ENCODE measurements at regions not wholly inside any gene's neighbourhood (a gene's known extent, or its start where the extent isn't known, plus 50 kb on each side); places are given as distances from the start of the nearest gene placed in this dataset.
"Not testable (repeated sequence)": the region's sequence is repeated elsewhere in the genome, so short reads cannot be mapped to it uniquely, and the experiment has no call there.

DNA sequence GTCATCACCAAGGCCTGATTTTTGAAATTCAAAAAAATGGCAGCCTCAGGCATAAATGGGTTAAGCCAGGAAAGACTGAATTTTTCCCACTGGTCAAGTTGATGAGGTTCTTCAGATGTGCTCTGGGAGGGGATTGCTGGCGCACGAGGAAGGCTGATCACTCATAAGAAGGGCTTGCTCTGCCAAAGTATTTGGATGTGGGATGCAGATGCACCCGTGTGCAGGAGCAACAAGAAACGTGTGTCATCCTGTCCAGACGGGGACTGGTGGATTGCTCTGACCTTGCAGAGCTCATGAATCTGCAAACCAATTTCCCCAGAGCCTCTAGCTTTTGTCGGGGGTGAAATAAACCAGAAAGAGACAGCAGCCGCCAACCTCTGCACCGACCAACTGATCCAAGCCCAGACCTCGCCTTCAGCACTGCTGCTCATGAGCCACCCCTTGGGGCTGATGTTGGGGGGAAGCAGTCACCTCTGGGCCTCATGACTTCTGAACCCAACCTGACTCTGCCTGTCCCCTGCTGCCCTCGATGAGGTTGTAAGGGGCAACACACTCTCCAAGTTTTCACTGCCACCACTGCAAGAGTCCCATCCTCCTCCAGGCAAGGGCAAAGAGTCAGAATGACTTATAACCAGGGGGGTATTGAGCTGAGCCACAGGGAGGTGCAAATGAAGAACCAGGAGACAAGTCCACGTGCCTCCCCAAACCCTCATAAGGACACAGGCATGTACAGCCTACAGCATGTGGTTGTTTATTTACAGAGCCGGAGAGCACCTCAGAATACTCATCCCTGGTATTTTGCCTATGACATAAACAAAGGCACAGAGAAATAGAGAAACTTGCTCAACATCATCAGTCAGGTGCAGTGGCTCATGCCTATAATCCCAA, 452.0 kb downstream of the SOX9 start:
- H3K4me1 Mint-ChIP-seq = no peaks in the 10 kb centered on the region
- peaks cover 12 to 32% (median 12%) of the 10 kb centered on the region in 3 donors for H3K27me3 Mint-ChIP-seq (ENCODE audit: low read depth in 3 of 3)
- H3K9me3 Mint-ChIP-seq = peaks cover 0 to 1% (median 0%) of the 10 kb centered on the region in 7 donors
- no peak overlapping the region for H3K27ac Mint-ChIP-seq
- Histone ChIP-seq H3K9ac (ENCODE audit: insufficient read depth, low read length, poor library complexity, severe bottlenecking) (no peak overlapping the region), H4K20me1 (ENCODE audit: insufficient read depth, low read length) (no peaks in the 10 kb centered on the region), H3K9me3 (replicated peaks in 1 of 2; ENCODE audit: control insufficient read depth in 1 of 2, insufficient read depth in 1 of 2, low read length in 2 of 2) (no peaks in the 10 kb centered on the region), H2AFZ (ENCODE audit: insufficient read depth, low read depth, low read length, poor library complexity, severe bottlenecking) (no peak overlapping the region), H3K36me3 (replicated peaks in 1 of 2; ENCODE audit: control insufficient read depth in 1 of 2, insufficient read depth in 2 of 2, low read length in 2 of 2) (no peaks in the 10 kb centered on the region), H3K27ac (ENCODE audit: low read depth in 1 of 2, low read length in 2 of 2) (no peak overlapping the region), H3K4me3 (replicated peaks in 1 of 3; ENCODE audit: low read depth in 2 of 3, low read length in 3 of 3) (no peak overlapping the region), H3K79me2 (ENCODE audit: insufficient read depth, low read length) (no peaks in the 10 kb centered on the region), H3K4me1 (ENCODE audit: control insufficient read depth in 1 of 2, insufficient read depth in 2 of 2, low read length in 2 of 2) (no peaks in the 10 kb centered on the region), H3K4me2 (replicated peaks; ENCODE audit: extremely low read depth, low read length, poor library complexity, severe bottlenecking) (no peak overlapping the region), H3K27me3 (ENCODE audit: control insufficient read depth in 2 of 2, insufficient read depth in 2 of 2, low read length in 2 of 2) (peaks cover 0 to 7% of the 10 kb centered on the region in 2 donors)
- H3K4me3 Mint-ChIP-seq = peak overlapping the region in 1 of 2 donors; percentile 48
- intact Hi-C loops (cut with micrococcal nuclease) = no loop called here
- no peaks in the 10 kb centered on the region for H3K36me3 Mint-ChIP-seq
- DNase-seq = no peak
- 85% methylated on average over 9 of the region's 12 CpGs for WGBS (ENCODE audit: insufficient coverage)
- TF ChIP-seq, protein P1, sequence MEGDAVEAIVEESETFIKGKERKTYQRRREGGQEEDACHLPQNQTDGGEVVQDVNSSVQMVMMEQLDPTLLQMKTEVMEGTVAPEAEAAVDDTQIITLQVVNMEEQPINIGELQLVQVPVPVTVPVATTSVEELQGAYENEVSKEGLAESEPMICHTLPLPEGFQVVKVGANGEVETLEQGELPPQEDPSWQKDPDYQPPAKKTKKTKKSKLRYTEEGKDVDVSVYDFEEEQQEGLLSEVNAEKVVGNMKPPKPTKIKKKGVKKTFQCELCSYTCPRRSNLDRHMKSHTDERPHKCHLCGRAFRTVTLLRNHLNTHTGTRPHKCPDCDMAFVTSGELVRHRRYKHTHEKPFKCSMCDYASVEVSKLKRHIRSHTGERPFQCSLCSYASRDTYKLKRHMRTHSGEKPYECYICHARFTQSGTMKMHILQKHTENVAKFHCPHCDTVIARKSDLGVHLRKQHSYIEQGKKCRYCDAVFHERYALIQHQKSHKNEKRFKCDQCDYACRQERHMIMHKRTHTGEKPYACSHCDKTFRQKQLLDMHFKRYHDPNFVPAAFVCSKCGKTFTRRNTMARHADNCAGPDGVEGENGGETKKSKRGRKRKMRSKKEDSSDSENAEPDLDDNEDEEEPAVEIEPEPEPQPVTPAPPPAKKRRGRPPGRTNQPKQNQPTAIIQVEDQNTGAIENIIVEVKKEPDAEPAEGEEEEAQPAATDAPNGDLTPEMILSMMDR (IDR thresholded peaks at IDR 0.05) = no peak

DNA sequence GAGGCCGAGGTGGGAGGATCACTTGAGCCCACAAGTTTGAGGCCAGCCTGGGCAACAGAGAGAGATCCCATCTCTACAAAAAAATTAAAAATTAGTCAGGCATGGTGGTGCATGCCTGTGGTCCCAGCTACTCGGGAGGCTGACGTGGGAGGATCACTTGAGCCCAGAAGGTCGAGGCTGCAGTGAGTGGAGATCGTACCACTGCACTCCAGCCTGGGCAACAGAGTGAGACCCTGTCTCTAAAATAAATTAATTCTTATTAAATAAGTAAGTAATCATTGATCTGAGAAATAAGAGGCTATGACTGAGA, 452.6 kb downstream of the SOX9 start:
- H3K4me1 Mint-ChIP-seq; H3K9me3 Mint-ChIP-seq; H3K79me2 ChIP-seq (ENCODE audit: insufficient read depth, low read length); H3K4me2 ChIP-seq (replicated peaks; ENCODE audit: extremely low read depth, low read length, poor library complexity, severe bottlenecking); H3K4me3 Mint-ChIP-seq; H3K27me3 ChIP-seq (ENCODE audit: control insufficient read depth in 2 of 2, insufficient read depth in 2 of 2, low read length in 2 of 2); H3K36me3 Mint-ChIP-seq; H3K4me1 ChIP-seq (ENCODE audit: control insufficient read depth in 1 of 2, insufficient read depth in 2 of 2, low read length in 2 of 2); H3K9ac ChIP-seq (ENCODE audit: insufficient read depth, low read length, poor library complexity, severe bottlenecking); H3K27ac ChIP-seq (ENCODE audit: low read depth in 1 of 2, low read length in 2 of 2); H4K20me1 ChIP-seq (ENCODE audit: insufficient read depth, low read length); H3K9me3 ChIP-seq (replicated peaks in 1 of 2; ENCODE audit: control insufficient read depth in 1 of 2, insufficient read depth in 1 of 2, low read length in 2 of 2); H3K4me3 ChIP-seq (replicated peaks in 1 of 3; ENCODE audit: low read depth in 2 of 3, low read length in 3 of 3); H3K27ac Mint-ChIP-seq; intact Hi-C loops (cut with micrococcal nuclease); DNase-seq; H3K36me3 ChIP-seq (replicated peaks in 1 of 2; ENCODE audit: control insufficient read depth in 1 of 2, insufficient read depth in 2 of 2, low read length in 2 of 2); H2AFZ ChIP-seq (ENCODE audit: insufficient read depth, low read depth, low read length, poor library complexity, severe bottlenecking): not testable (repeated sequence)
- H3K27me3 Mint-ChIP-seq (ENCODE audit: low read depth in 3 of 3) = peaks cover 12 to 34% (median 15%) of the 10 kb centered on the region in 3 donors
- 100% methylated on average over 3 of the region's 5 CpGs for WGBS (ENCODE audit: insufficient coverage)
